ENCODE measurements at regions not wholly inside any gene's neighbourhood (a gene's known extent, or its start where the extent isn't known, plus 50 kb on each side); places are given as distances from the start of the nearest gene placed in this dataset.
"Not testable (repeated sequence)": the region's sequence is repeated elsewhere in the genome, so short reads cannot be mapped to it uniquely, and the experiment has no call there.

- not testable (repeated sequence) for TF ChIP-seq POLR2A (IDR thresholded peaks at IDR 0.05; ENCODE audit: low read depth, low read length); RAD21 (IDR thresholded peaks at IDR 0.05; ENCODE audit: low read length); CTCF (conservative IDR thresholded peaks at IDR 0.05; ENCODE audit: low read depth, low read length); USF2 (IDR thresholded peaks at IDR 0.05; ENCODE audit: low read depth, low read length); BHLHE40 (IDR thresholded peaks at IDR 0.05; ENCODE audit: low read depth, low read length); SMC3 (IDR thresholded peaks at IDR 0.05; ENCODE audit: low read depth, low read length); CHD1 (IDR thresholded peaks at IDR 0.05; ENCODE audit: low read depth, low read length); ELK1 (IDR thresholded peaks at IDR 0.05; ENCODE audit: borderline replicate concordance, low read depth, low read length); RFX5 (IDR thresholded peaks at IDR 0.05; ENCODE audit: low read depth, low read length); RCOR1 (IDR thresholded peaks at IDR 0.05; ENCODE audit: insufficient replicate concordance, low read length); CEBPB (IDR thresholded peaks at IDR 0.05; ENCODE audit: low read depth, low read length); MAFK (IDR thresholded peaks at IDR 0.05; ENCODE audit: low read depth, low read length); MXI1 (IDR thresholded peaks at IDR 0.05; ENCODE audit: borderline replicate concordance, low read depth, low read length)
Measured at GRCh38 chr6:119665432-119665831, 315.9 kb upstream of the MAN1A1 start.

Measured in IMR-90 (cell line).